Prostate gland (tissue), 2 donors: ENCODE measurements at regions not wholly inside any gene's neighbourhood (a gene's known extent, or its start where the extent isn't known, plus 50 kb on each side); places are given as distances from the start of the nearest gene placed in this dataset.

Experiments
- DNase-seq: peaks from one replicate; pipeline ENCODE4 v3.0.0-alpha.2; 2019; ENCODE audit warnings: low spot score
- H3K27ac ChIP-seq, 2 donors: fragments of 200-600 bp; sonication (generic); 2 replicates each; pipeline ENCODE4 v1.5.1; 2017 to 2019
- H3K27me3 ChIP-seq: fragments of 200-600 bp; sonication (generic); replicated peaks from 2 replicates; pipeline ENCODE4 v1.5.1; 2019; ENCODE audit not compliant: insufficient read depth
- H3K36me3 ChIP-seq, 2 donors: fragments of 200-600 bp; sonication (generic); 1 replicate in 1 of 2; 2 replicates in 1 of 2; pipeline versions ENCODE4 v1.5.1 to v1.8.1; 2017 to 2019
- H3K4me1 ChIP-seq: fragments of 200-600 bp; sonication (generic); replicated peaks from 2 replicates; pipeline ENCODE4 v1.5.1; 2019
- H3K4me3 ChIP-seq, 2 donors: fragments of 200-600 bp; sonication (generic); 2 replicates each; pipeline ENCODE4 v1.5.1; 2017 to 2019
- H3K9me3 ChIP-seq: fragments of 200-600 bp; sonication (generic); 2 replicates; pipeline ENCODE4 v1.5.1; 2017
- CTCF ChIP-seq, 4 experiments: fragments of 200-600 bp in 2 of 4; fragments of 450-650 bp in 2 of 4; sonication (generic) in 2 of 4; IDR thresholded peaks; 1 replicate in 3 of 4; 2 replicates in 1 of 4; pipeline ENCODE4 v1.5.1; 2016 to 2019; ENCODE audit warnings: antibody characterized with exemption in 4 of 4, mild to moderate bottlenecking in 2 of 4, moderate library complexity in 2 of 4
- POLR2A ChIP-seq: fragments of 450-650 bp; IDR thresholded peaks from one replicate; pipeline ENCODE4 v1.6.1; 2016; ENCODE audit warnings: antibody characterized with exemption, mild to moderate bottlenecking
- POLR2AphosphoS5 ChIP-seq: sonication (generic); formaldehyde crosslinking; IDR thresholded peaks from one replicate; pipeline ENCODE4 v1.6.1; 2017; ENCODE audit warnings: antibody characterized with exemption
- WGBS: methylation state at CpG from one replicate; pipeline ENCODE4 v1.1.5; 2018; 5-methylcytosine and 5-hydroxymethylcytosine counted together
- intact Hi-C: fragments of 100-400 bp; cut with DNase I; formaldehyde crosslinking; loops from one replicate; pipeline ENCODE4 v1.14.2; 2022

GRCh38 chr1:233790662-233791371 lies 113.7 kb upstream of the SLC35F3 start:
- peak; percentile 56 to 89 (median 87) for TF ChIP-seq CTCF (IDR thresholded peaks at IDR 0.05)
- peak; percentile 38 for TF ChIP-seq POLR2AphosphoS5
- TF ChIP-seq POLR2A: no peak
- intact Hi-C loops: loop anchor here (2.0 kb wide), 1 partner anchor 348 kb away; no protein-coding TSS in a partner anchor
- H3K9me3 ChIP-seq: no peaks in the 10 kb centered on the region
- no peaks in the 10 kb centered on the region for H3K4me1 ChIP-seq
- peak; percentile 21 for DNase-seq
- WGBS: 38% methylated on average over 8 of the region's 8 CpGs
- H3K36me3 ChIP-seq: no peaks in the 10 kb centered on the region
- no peaks in the 10 kb centered on the region for H3K27me3 ChIP-seq
- H3K27ac ChIP-seq: no peak overlapping the region
- no peak overlapping the region for H3K4me3 ChIP-seq

GRCh38 chr1:233791372-233791703 lies 113.1 kb upstream of the SLC35F3 start:
- TF ChIP-seq POLR2A: no peak
- no peak for TF ChIP-seq POLR2AphosphoS5
- TF ChIP-seq CTCF (IDR thresholded peaks at IDR 0.05): no peak
- Histone ChIP-seq H3K4me3 (no peak overlapping the region), H3K27ac (no peak overlapping the region), H3K36me3 (no peaks in the 10 kb centered on the region), H3K9me3 (no peaks in the 10 kb centered on the region), H3K4me1 (no peaks in the 10 kb centered on the region), H3K27me3 (no peaks in the 10 kb centered on the region)
- no peak for DNase-seq
- WGBS: 21% methylated on average over 1 of the region's 1 CpG
- intact Hi-C loops: loop anchor here (2.0 kb wide), 1 partner anchor 349 kb away; no protein-coding TSS in a partner anchor

GRCh38 chr1:233791721-233792120 lies 112.8 kb upstream of the SLC35F3 start:
- H3K4me1 ChIP-seq: no peaks in the 10 kb centered on the region
- no peak for TF ChIP-seq POLR2AphosphoS5
- TF ChIP-seq POLR2A: no peak
- TF ChIP-seq CTCF (IDR thresholded peaks at IDR 0.05): no peak
- 42% methylated on average over 6 of the region's 6 CpGs for WGBS
- H3K27ac ChIP-seq: no peak overlapping the region
- H3K36me3 ChIP-seq: no peaks in the 10 kb centered on the region
- H3K9me3 ChIP-seq: no peaks in the 10 kb centered on the region
- intact Hi-C loops: loop anchor here (2.0 kb wide), 1 partner anchor 349 kb away; no protein-coding TSS in a partner anchor
- DNase-seq: no peak
- no peak overlapping the region for H3K4me3 ChIP-seq
- no peaks in the 10 kb centered on the region for H3K27me3 ChIP-seq

- Histone ChIP-seq H3K4me3 (no peak overlapping the region), H3K27me3 (no peaks in the 10 kb centered on the region), H3K36me3 (no peaks in the 10 kb centered on the region), H3K9me3 (no peaks in the 10 kb centered on the region), H3K27ac (no peak overlapping the region), H3K4me1 (no peaks in the 10 kb centered on the region)
- intact Hi-C loops: no loop called here
- no peak for DNase-seq
- TF ChIP-seq POLR2A (no peak), POLR2AphosphoS5 (no peak)
- WGBS: 95% methylated on average over 2 of the region's 2 CpGs
Observed at GRCh38 chr1:233794863-233795262, 109.6 kb upstream of the SLC35F3 start.

- Histone ChIP-seq H3K27me3 (no peaks in the 10 kb centered on the region), H3K4me1 (no peaks in the 10 kb centered on the region), H3K4me3 (no peak overlapping the region), H3K9me3 (no peaks in the 10 kb centered on the region), H3K36me3 (no peaks in the 10 kb centered on the region), H3K27ac (no peak overlapping the region)
- WGBS: 54% methylated on average over 6 of the region's 6 CpGs
- no peak for DNase-seq
- TF ChIP-seq POLR2AphosphoS5 (no peak), CTCF (IDR thresholded peaks at IDR 0.05) (no peak), POLR2A (no peak)
- intact Hi-C loops: no loop called here
Observed at GRCh38 chr1:233796146-233796783, 108.2 kb upstream of the SLC35F3 start.
